ENCODE measurements at regions not wholly inside any gene's neighbourhood (a gene's known extent, or its start where the extent isn't known, plus 50 kb on each side); places are given as distances from the start of the nearest gene placed in this dataset.

- Mint-ChIP-seq H3K4me3 (ENCODE audit: unreplicated experiment) (no peak overlapping the region), H3K9me3 (ENCODE audit: unreplicated experiment) (peaks cover 1% of the 10 kb centered on the region), H3K27me3 (ENCODE audit: unreplicated experiment) (peaks cover 2% of the 10 kb centered on the region), H3K4me1 (ENCODE audit: low read depth, unreplicated experiment) (peaks cover 14% of the 10 kb centered on the region), H3K27ac (ENCODE audit: unreplicated experiment) (no peak overlapping the region), H3K36me3 (ENCODE audit: unreplicated experiment) (no peaks in the 10 kb centered on the region)
- DNase-seq: no peak
- TF ChIP-seq CTCF (IDR thresholded peaks at IDR 0.05; ENCODE audit: partially characterized antibody, unreplicated experiment): no peak
Observed at GRCh38 chr6:163663575-163663974, 249.1 kb downstream of the QKI start.

- Mint-ChIP-seq H3K9me3 (ENCODE audit: unreplicated experiment) (no peaks in the 10 kb centered on the region), H3K27me3 (ENCODE audit: unreplicated experiment) (peaks cover 2% of the 10 kb centered on the region), H3K4me1 (ENCODE audit: low read depth, unreplicated experiment) (peaks cover 8% of the 10 kb centered on the region), H3K36me3 (ENCODE audit: unreplicated experiment) (no peaks in the 10 kb centered on the region), H3K4me3 (ENCODE audit: unreplicated experiment) (no peak overlapping the region), H3K27ac (ENCODE audit: unreplicated experiment) (no peak overlapping the region)
- no peak for DNase-seq
- TF ChIP-seq CTCF (IDR thresholded peaks at IDR 0.05; ENCODE audit: partially characterized antibody, unreplicated experiment): no peak
Observed at GRCh38 chr6:163662604-163663225, 248.2 kb downstream of the QKI start.

DNA sequence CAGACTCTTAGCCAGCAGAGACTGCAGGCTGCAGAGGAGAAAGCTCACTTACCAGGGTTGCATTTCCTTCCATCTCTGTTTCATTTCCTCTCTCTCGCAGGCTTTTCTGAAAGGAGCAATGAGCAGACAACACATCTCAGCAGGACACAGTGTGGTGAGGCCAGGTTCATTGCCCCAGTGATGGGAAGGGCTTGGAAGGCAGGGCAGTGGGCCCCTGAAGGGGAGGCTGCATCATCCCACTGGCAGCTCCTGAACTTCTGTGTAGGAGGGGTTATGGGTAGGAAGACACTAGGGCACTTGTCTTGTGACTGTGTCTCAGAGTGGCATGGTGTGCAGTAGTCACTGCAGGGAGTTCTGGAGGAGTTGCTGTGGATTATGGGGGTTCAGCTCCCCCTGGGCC, 246.8 kb downstream of the QKI start:
- no peak for DNase-seq
- H3K27me3 Mint-ChIP-seq (ENCODE audit: unreplicated experiment): no peaks in the 10 kb centered on the region
- peaks cover 3% of the 10 kb centered on the region for H3K4me1 Mint-ChIP-seq (ENCODE audit: low read depth, unreplicated experiment)
- H3K27ac Mint-ChIP-seq (ENCODE audit: unreplicated experiment): no peak overlapping the region
- TF ChIP-seq CTCF (IDR thresholded peaks at IDR 0.05; ENCODE audit: partially characterized antibody, unreplicated experiment): no peak
- H3K4me3 Mint-ChIP-seq (ENCODE audit: unreplicated experiment): no peak overlapping the region
- H3K36me3 Mint-ChIP-seq (ENCODE audit: unreplicated experiment): peaks cover 4% of the 10 kb centered on the region
- no peaks in the 10 kb centered on the region for H3K9me3 Mint-ChIP-seq (ENCODE audit: unreplicated experiment)

DNA sequence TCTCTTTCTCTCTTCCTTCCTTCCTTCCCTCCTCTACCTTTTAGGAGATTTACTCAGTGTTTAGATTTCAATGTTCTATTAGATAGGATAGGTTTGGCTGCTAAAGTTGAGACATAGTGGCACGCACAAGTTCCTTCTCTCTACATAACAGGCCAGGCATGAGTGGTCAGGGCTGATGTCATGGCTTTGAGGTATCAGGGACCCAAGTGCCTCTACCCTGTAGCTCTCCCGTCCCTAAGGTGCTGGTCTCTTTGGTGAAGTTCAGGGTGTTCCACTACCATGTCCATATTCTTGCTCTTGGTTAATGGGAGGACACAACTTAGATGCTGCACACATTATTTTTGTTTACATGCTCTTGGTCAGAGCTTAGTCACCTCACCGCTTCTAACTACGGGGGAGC, 245.3 kb downstream of the QKI start:
- no peak for TF ChIP-seq CTCF (IDR thresholded peaks at IDR 0.05; ENCODE audit: partially characterized antibody, unreplicated experiment)
- peaks cover 4% of the 10 kb centered on the region for H3K36me3 Mint-ChIP-seq (ENCODE audit: unreplicated experiment)
- no peaks in the 10 kb centered on the region for H3K9me3 Mint-ChIP-seq (ENCODE audit: unreplicated experiment)
- no peak overlapping the region for H3K4me3 Mint-ChIP-seq (ENCODE audit: unreplicated experiment)
- H3K27me3 Mint-ChIP-seq (ENCODE audit: unreplicated experiment): no peaks in the 10 kb centered on the region
- DNase-seq: no peak
- H3K4me1 Mint-ChIP-seq (ENCODE audit: low read depth, unreplicated experiment): peaks cover 3% of the 10 kb centered on the region
- H3K27ac Mint-ChIP-seq (ENCODE audit: unreplicated experiment): no peak overlapping the region

DNA sequence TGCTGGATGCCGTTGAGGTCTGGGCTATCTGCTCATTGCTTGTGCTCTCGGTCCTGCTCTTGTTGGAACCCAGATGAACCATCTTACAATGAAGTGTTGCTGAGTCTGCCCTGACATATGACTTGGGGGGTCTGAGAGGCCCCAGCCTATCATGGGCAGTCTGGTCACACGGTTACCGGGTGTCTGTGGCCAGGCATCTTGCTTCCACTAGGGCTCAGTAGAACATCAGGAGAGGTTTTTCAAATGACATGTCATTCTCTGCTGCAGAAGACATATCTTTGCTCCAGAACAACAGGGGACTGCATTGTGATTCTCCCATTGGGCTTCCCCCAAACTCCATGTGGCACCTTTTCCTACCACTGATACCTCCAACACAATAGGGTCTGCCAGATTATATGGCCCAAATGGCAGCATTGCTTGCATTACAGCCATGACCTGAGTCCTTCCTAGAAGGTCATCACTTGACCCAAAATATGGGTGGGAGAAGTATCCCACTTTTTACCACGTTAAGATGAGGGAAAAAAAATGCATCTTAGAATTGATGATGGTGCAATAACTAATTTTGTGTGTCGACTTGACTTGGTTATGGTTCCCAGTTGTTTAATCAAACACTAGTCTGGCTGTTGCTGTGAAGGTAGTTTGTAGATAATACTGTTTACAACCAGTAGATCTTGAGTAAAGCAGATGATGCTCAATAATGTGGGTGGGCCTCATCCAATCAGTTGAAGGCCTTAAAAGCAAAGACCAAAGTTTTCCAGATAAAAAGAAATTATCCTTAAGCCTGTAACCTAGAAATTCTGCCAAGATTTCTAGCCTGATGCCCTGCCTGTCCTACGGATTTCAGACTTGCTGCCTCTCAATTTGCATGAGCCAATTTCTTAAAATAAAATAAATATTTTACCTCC, 241.0 kb downstream of the QKI start:
- Mint-ChIP-seq H3K4me1 (ENCODE audit: low read depth, unreplicated experiment) (peaks cover 2% of the 10 kb centered on the region), H3K27me3 (ENCODE audit: unreplicated experiment) (no peaks in the 10 kb centered on the region), H3K4me3 (ENCODE audit: unreplicated experiment) (no peak overlapping the region), H3K36me3 (ENCODE audit: unreplicated experiment) (peaks cover 4% of the 10 kb centered on the region), H3K9me3 (ENCODE audit: unreplicated experiment) (no peaks in the 10 kb centered on the region), H3K27ac (ENCODE audit: unreplicated experiment) (no peak overlapping the region)
- TF ChIP-seq CTCF (IDR thresholded peaks at IDR 0.05; ENCODE audit: partially characterized antibody, unreplicated experiment): no peak
- DNase-seq: no peak
